ENCODE measurements at regions not wholly inside any gene's neighbourhood (a gene's known extent, or its start where the extent isn't known, plus 50 kb on each side); places are given as distances from the start of the nearest gene placed in this dataset.

GRCh38 chr3:177886501-177886900, 649.7 kb upstream of the KCNMB2 start:
- TF ChIP-seq TCF7L2 (IDR thresholded peaks at IDR 0.05; ENCODE audit: low read depth, low read length) (no peak), ZBTB8A (CRISPR knock-in tag; IDR thresholded peaks at IDR 0.05; ENCODE audit: borderline replicate concordance, low read depth) (no peak), RFX5 (IDR thresholded peaks at IDR 0.05; ENCODE audit: low read depth, low read length) (no peak), THAP8 (CRISPR knock-in tag; IDR thresholded peaks at IDR 0.05; ENCODE audit: borderline replicate concordance) (no peak), CTCF (CRISPR knock-in tag; IDR thresholded peaks at IDR 0.05) (no peak), GABPA (IDR thresholded peaks at IDR 0.05; ENCODE audit: low read depth, low read length) (no peak), GABPA (CRISPR knock-in tag; IDR thresholded peaks at IDR 0.05; ENCODE audit: low read depth) (no peak)
